Ovary (tissue), 3 donors: ENCODE measurements at regions not wholly inside any gene's neighbourhood (a gene's known extent, or its start where the extent isn't known, plus 50 kb on each side); places are given as distances from the start of the nearest gene placed in this dataset.

Source experiments
- CTCF ChIP-seq, 3 donors: fragments of 450-650 bp in 2 of 3; fragments of 200-600 bp in 1 of 3; IDR thresholded peaks; one replicate each; pipeline versions ENCODE4 v1.5.1 to v1.8.0; 2016 to 2022; ENCODE audit warnings: antibody characterized with exemption in 3 of 3, mild to moderate bottlenecking in 1 of 3
- POLR2A ChIP-seq: fragments of 450-650 bp; IDR thresholded peaks from one replicate; pipeline ENCODE4 v1.6.1; 2017; ENCODE audit warnings: antibody characterized with exemption, mild to moderate bottlenecking, moderate library complexity
- donor health status: DM: no; HTN: no; CAD: no.

GRCh38 chr5:158108177-158108576, 249.2 kb upstream of the CLINT1 start:
- no peak for TF ChIP-seq CTCF (IDR thresholded peaks at IDR 0.05)
- no peak for TF ChIP-seq POLR2A
